GM12878 (cell line): ENCODE measurements at regions not wholly inside any gene's neighbourhood (a gene's known extent, or its start where the extent isn't known, plus 50 kb on each side); places are given as distances from the start of the nearest gene placed in this dataset.

Source experiments
- ATAC-seq: fragments of 200-7000 bp; cut with Tn5 transposase; 3 replicates; pipeline ENCODE4 v1.9.1; 2020; ENCODE audit warnings: mild to moderate bottlenecking, moderate library complexity
- BruUV-seq: library from RNA; stranded (reverse); fragments of 400-500 nt; replicated peaks from 2 replicates; lab custom pipeline; 2021; lab: Mats Ljungman, UMichigan
- CTCF ChIA-PET: fragments of 300-600 bp; sonication (Branson Sonifier 250); formaldehyde crosslinking; extraction: SDS; loops from one replicate; lab custom pipeline; 2021; ENCODE audit warnings: inconsistent platforms; lab: Yijun Ruan, JAX
- POLR2A ChIA-PET: fragments of 350-600 bp; formaldehyde crosslinking; extraction: SDS; loops from one replicate; lab custom pipeline; 2021; ENCODE audit warnings: inconsistent platforms; lab: Charles Lee
- RAD21 ChIA-PET: fragments of 300-600 bp; sonication (Branson Sonifier 250); formaldehyde crosslinking; loops from one replicate; lab custom pipeline; 2023; ENCODE audit warnings: antibody characterized with exemption; ENCODE audit not compliant: unreplicated experiment; lab: Charles Lee
- SMC1A ChIA-PET: fragments of 300-600 bp; sonication (Branson Sonifier 250); formaldehyde crosslinking; loops from one replicate; lab custom pipeline; 2023; ENCODE audit not compliant: unreplicated experiment, uncharacterized antibody; lab: Charles Lee
- DNase-seq: peaks from one replicate; pipeline ENCODE4 v3.0.0-alpha.2; 2011; ENCODE audit warnings: low read depth, low spot score
- FAIRE-seq: peaks from 3 replicates; lab custom pipeline; 2011; peaks lifted over from hg19 to GRCh38; lab: Jason Lieb, UNC
- H2AFZ ChIP-seq: 2 replicates; pipeline ENCODE4 v1.6.0; 2011; ENCODE audit warnings: low read depth, low read length, control low read depth; ENCODE audit not compliant: control insufficient read depth
- H3K27ac ChIP-seq: 2 replicates; pipeline ENCODE4 v1.5.1; 2011; ENCODE audit warnings: control low read depth; ENCODE audit not compliant: control insufficient read depth, insufficient read depth
- H3K27me3 ChIP-seq, 2 experiments: replicated peaks in 1 of 2; 2 replicates each; pipeline versions ENCODE4 v1.6.0 to v1.6.1; 2011; ENCODE audit warnings: low read length in 1 of 2; ENCODE audit not compliant: control insufficient read depth in 2 of 2, insufficient read depth in 2 of 2
- H3K36me3 ChIP-seq, 2 experiments: 2 replicates each; pipeline ENCODE4 v1.5.1; 2011; ENCODE audit warnings: low read length in 1 of 2; ENCODE audit not compliant: control insufficient read depth in 2 of 2, insufficient read depth in 2 of 2
- H3K4me1 ChIP-seq: 2 replicates; pipeline ENCODE4 v1.6.1; 2011; ENCODE audit warnings: mild to moderate bottlenecking, low read length, moderate library complexity, mixed read lengths; ENCODE audit not compliant: control insufficient read depth, insufficient read depth
- H3K4me2 ChIP-seq: 2 replicates; pipeline ENCODE4 v1.6.0; 2011; ENCODE audit warnings: control low read depth; ENCODE audit not compliant: control insufficient read depth, insufficient read depth
- H3K4me3 ChIP-seq: fragments of 200-600 bp; sonication (generic); 2 replicates; pipeline ENCODE4 v1.5.1; 2016
- H3K79me2 ChIP-seq: 2 replicates; pipeline ENCODE4 v1.6.0; 2011; ENCODE audit warnings: low read length; ENCODE audit not compliant: control insufficient read depth, insufficient read depth
- H3K9ac ChIP-seq: 2 replicates; pipeline ENCODE4 v1.8.0; 2011; ENCODE audit warnings: low read length, control low read depth, mixed read lengths; ENCODE audit not compliant: control insufficient read depth, insufficient read depth
- H3K9me3 ChIP-seq: replicated peaks from 3 replicates; pipeline ENCODE4 v1.5.1; 2011; ENCODE audit warnings: mild to moderate bottlenecking, low read length; ENCODE audit not compliant: control insufficient read depth, insufficient read depth
- H4K20me1 ChIP-seq: 2 replicates; pipeline ENCODE4 v1.6.0; 2011; ENCODE audit not compliant: control insufficient read depth, insufficient read depth
- GATAD2B ChIP-seq: fragments of 450-650 bp; conservative IDR thresholded peaks from 2 replicates; pipeline ENCODE4 v1.6.1; 2017; ENCODE audit warnings: low read depth, mild to moderate bottlenecking, moderate library complexity
- MTA2 ChIP-seq: fragments of 450-650 bp; IDR thresholded peaks from 2 replicates; pipeline ENCODE4 v1.6.1; 2016; ENCODE audit warnings: low read depth, mild to moderate bottlenecking, moderate library complexity
- POU2F2 ChIP-seq: IDR thresholded peaks from 3 replicates; pipeline ENCODE4 v1.6.1; 2011; ENCODE audit warnings: low read depth, mild to moderate bottlenecking, low read length, borderline replicate concordance
- RUNX3 ChIP-seq: IDR thresholded peaks from 2 replicates; pipeline ENCODE4 v1.6.1; 2012; ENCODE audit warnings: low read length, inconsistent platforms
- SIX5 ChIP-seq: IDR thresholded peaks from 2 replicates; pipeline ENCODE4 v1.6.1; 2011; ENCODE audit warnings: mild to moderate bottlenecking, low read depth, low read length, moderate library complexity; ENCODE audit not compliant: severe bottlenecking
- SREBF2 ChIP-seq: IDR thresholded peaks from 2 replicates; pipeline ENCODE4 v1.6.1; 2012; ENCODE audit warnings: mild to moderate bottlenecking, low read length
- TCF12 ChIP-seq: IDR thresholded peaks from 2 replicates; pipeline ENCODE4 v1.6.1; 2011; ENCODE audit warnings: low read depth, mild to moderate bottlenecking, low read length
- ZNF217 ChIP-seq: fragments of 450-650 bp; IDR thresholded peaks from 2 replicates; pipeline ENCODE4 v1.6.1; 2017; ENCODE audit warnings: antibody characterized with exemption, mild to moderate bottlenecking
- WGBS: methylation state at CpG from one replicate; pipeline ENCODE4 v1.1.6; 2016; ENCODE audit warnings: low lambda C conversion rate; ENCODE audit not compliant: insufficient replicate concordance, insufficient coverage; ENCODE audit errors: missing lambda C conversion rate; 5-methylcytosine and 5-hydroxymethylcytosine counted together
- in situ Hi-C: fragments of 300-500 bp; cut with MboI; formaldehyde crosslinking; loops from 9 replicates; pipeline ENCODE4 v1.14.3; 2018; ENCODE audit warnings: mixed read lengths
- intact Hi-C: fragments of 100-400 bp; cut with micrococcal nuclease; formaldehyde crosslinking; loops from one replicate; pipeline ENCODE4 v1.14.2; 2022; ENCODE audit not compliant: unreplicated experiment
- TF ChIP-seq, protein P1 (sequence below): fragments of 150-350 bp; IDR thresholded peaks from 2 replicates; pipeline ENCODE4 v1.6.1; 2014; ENCODE audit warnings: mild to moderate bottlenecking, low read depth, low read length
- TF ChIP-seq, protein P2 (sequence below): fragments of 450-650 bp; formaldehyde crosslinking; IDR thresholded peaks from 2 replicates; pipeline ENCODE4 v1.4.0; 2022; ENCODE audit warnings: mild to moderate bottlenecking, moderate library complexity
- TF ChIP-seq, protein P3 (sequence below): IDR thresholded peaks from 2 replicates; pipeline ENCODE4 v1.6.1; 2011; ENCODE audit warnings: mild to moderate bottlenecking, low read depth, low read length, moderate library complexity; ENCODE audit not compliant: insufficient replicate concordance

DNA sequence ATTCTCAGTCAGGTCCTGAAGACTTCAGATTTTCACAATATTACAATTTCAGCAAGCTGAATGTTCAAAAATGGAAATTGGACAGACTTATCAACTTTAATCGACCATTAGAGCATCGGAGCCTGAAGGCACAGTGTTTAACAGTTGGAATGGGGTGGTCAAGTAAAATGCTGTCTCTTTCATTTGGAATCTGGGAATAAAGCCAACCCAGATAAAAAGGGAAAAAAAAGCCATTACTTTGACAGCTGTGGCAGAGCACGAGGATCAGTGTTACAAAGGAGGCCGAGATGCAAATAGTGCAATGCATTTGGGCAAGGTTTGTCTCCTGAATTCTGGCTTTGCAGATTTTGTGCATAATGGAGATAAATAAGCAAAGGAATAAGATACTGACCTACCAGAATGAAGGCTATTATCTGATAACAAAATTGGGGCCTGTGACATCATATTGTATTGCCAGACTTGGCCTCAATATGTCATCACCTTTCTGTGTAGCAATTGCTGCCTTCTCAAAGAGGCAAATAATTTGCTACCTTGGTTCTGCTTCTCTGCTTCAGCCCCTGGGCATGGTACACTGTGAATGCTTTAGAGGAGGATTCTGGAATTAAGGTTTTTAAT is 277.5 kb upstream of the KLHL29 start:
- TF ChIP-seq RUNX3 (no peak), POU2F2 (no peak), SREBF2 (no peak)
- TF ChIP-seq, protein P1, sequence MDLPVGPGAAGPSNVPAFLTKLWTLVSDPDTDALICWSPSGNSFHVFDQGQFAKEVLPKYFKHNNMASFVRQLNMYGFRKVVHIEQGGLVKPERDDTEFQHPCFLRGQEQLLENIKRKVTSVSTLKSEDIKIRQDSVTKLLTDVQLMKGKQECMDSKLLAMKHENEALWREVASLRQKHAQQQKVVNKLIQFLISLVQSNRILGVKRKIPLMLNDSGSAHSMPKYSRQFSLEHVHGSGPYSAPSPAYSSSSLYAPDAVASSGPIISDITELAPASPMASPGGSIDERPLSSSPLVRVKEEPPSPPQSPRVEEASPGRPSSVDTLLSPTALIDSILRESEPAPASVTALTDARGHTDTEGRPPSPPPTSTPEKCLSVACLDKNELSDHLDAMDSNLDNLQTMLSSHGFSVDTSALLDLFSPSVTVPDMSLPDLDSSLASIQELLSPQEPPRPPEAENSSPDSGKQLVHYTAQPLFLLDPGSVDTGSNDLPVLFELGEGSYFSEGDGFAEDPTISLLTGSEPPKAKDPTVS = no peak
- CTCF ChIA-PET = no interaction called here
- Histone ChIP-seq H3K27ac (no peak overlapping the region), H3K27me3 (no peaks in the 10 kb centered on the region), H3K9ac (no peak overlapping the region), H3K4me3 (no peak overlapping the region), H3K9me3 (no peaks in the 10 kb centered on the region), H3K79me2 (no peaks in the 10 kb centered on the region), H3K36me3 (no peaks in the 10 kb centered on the region), H4K20me1 (no peaks in the 10 kb centered on the region), H3K4me1 (no peaks in the 10 kb centered on the region), H2AFZ (no peak overlapping the region), H3K4me2 (no peak overlapping the region)
- SMC1A ChIA-PET = no interaction called here
- BruUV-seq = no TSS peak
- 80% methylated on average over 4 of the region's 4 CpGs for WGBS
- FAIRE-seq = no peak
- POLR2A ChIA-PET = no interaction called here
- intact Hi-C loops = no loop called here
- RAD21 ChIA-PET = no interaction called here
- no peak for ATAC-seq
- in situ Hi-C loops = no loop called here
- DNase-seq = no peak

DNA sequence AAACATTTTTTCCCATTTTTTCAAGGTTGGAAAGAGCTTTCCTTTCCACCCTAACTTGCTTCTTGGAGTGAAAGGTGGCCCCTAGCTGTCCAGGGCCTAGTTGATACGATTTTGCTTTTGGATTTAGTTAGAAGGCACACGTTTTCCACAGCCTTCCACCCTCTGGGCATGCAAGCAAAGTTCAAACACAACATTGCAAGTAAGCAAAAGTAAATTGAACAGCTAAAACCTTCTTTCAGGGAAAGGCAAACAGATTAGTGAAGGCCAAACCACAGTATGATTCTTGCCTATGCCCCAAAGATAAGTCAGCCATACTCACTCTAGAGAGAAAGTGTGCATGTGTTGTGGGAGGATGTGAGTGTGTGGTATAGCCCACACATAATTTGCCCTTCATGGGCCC is 273.7 kb upstream of the KLHL29 start:
- in situ Hi-C loops = no loop called here
- no peaks in the 10 kb centered on the region for H3K4me1 ChIP-seq
- whole genome bisulfite sequencing = 3% methylated on average over 2 of the region's 2 CpGs
- H3K4me2 ChIP-seq = no peak overlapping the region
- H4K20me1 ChIP-seq = no peaks in the 10 kb centered on the region
- no peak overlapping the region for H3K27ac ChIP-seq
- no peak overlapping the region for H2AFZ ChIP-seq
- CTCF ChIA-PET = no interaction called here
- no peak for DNase-seq
- H3K4me3 ChIP-seq = no peak overlapping the region
- intact Hi-C loops = no loop called here
- SMC1A ChIA-PET = no interaction called here
- ATAC-seq = no peak
- H3K9me3 ChIP-seq = no peaks in the 10 kb centered on the region
- no TSS peak for BruUV-seq
- H3K79me2 ChIP-seq = no peaks in the 10 kb centered on the region
- no peaks in the 10 kb centered on the region for H3K36me3 ChIP-seq
- no peaks in the 10 kb centered on the region; a peak in 1 of 4 replicates for H3K27me3 ChIP-seq
- FAIRE-seq = no peak
- no peak overlapping the region for H3K9ac ChIP-seq
- POLR2A ChIA-PET = no interaction called here
- RAD21 ChIA-PET = no interaction called here
- TF ChIP-seq GATAD2B (no peak), SIX5 (no peak), ZNF217 (no peak), TCF12 (no peak), MTA2 (no peak)
- TF ChIP-seq, protein P2, sequence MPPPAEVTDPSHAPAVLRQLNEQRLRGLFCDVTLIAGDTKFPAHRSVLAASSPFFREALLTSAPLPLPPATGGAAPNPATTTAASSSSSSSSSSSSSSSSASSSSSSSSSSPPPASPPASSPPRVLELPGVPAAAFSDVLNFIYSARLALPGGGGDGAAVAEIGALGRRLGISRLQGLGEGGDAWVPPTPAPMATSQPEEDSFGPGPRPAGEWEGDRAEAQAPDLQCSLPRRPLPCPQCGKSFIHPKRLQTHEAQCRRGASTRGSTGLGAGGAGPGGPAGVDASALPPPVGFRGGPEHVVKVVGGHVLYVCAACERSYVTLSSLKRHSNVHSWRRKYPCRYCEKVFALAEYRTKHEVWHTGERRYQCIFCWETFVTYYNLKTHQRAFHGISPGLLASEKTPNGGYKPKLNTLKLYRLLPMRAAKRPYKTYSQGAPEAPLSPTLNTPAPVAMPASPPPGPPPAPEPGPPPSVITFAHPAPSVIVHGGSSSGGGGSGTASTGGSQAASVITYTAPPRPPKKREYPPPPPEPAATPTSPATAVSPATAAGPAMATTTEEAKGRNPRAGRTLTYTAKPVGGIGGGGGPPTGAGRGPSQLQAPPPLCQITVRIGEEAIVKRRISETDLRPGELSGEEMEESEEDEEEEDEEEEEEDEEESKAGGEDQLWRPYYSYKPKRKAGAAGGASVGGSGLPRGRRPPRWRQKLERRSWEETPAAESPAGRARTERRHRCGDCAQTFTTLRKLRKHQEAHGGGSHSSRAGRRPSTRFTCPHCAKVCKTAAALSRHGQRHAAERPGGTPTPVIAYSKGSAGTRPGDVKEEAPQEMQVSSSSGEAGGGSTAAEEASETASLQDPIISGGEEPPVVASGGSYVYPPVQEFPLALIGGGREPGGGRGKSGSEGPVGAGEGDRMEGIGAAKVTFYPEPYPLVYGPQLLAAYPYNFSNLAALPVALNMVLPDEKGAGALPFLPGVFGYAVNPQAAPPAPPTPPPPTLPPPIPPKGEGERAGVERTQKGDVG (CRISPR knock-in tag) = no peak
- TF ChIP-seq, protein P3, sequence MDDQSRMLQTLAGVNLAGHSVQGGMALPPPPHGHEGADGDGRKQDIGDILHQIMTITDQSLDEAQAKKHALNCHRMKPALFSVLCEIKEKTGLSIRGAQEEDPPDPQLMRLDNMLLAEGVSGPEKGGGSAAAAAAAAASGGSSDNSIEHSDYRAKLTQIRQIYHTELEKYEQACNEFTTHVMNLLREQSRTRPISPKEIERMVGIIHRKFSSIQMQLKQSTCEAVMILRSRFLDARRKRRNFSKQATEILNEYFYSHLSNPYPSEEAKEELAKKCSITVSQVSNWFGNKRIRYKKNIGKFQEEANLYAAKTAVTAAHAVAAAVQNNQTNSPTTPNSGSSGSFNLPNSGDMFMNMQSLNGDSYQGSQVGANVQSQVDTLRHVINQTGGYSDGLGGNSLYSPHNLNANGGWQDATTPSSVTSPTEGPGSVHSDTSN = no peak
